SK-MEL-5 (cell line): ENCODE measurements at regions not wholly inside any gene's neighbourhood (a gene's known extent, or its start where the extent isn't known, plus 50 kb on each side); places are given as distances from the start of the nearest gene placed in this dataset.
"Not testable (repeated sequence)": the region's sequence is repeated elsewhere in the genome, so short reads cannot be mapped to it uniquely, and the experiment has no call there.

Experiments used
- DNase-seq: peaks from one replicate; pipeline ENCODE4 v3.0.0-alpha.2; 2016; ENCODE audit warnings: low read depth, low spot score
- in situ Hi-C: cut with HindIII; loops from 2 replicates; pipeline ENCODE4 v1.10.0; 2016; ENCODE audit warnings: low sequenced_read_pairs, high pct_unique_total_duplicates, low pct_unique_long_range_greater_than_20kb

DNA sequence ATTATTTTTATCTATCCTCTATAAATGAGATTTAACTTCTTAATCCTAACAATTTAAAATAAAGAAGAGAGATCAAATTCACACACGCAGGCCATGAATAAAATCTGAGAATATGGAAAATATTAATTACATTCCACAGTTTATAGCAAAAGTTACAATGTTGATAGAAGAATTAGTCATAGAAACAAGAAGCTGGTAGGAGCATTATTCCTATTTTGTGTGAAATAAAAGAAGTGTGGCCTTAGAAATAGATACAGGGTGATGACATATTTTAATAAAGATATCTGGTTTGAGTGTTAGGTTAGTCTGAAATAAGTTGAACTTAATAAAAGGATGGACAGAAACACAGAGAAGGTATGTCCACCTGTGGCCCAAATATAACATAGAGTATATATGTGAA is 790.4 kb upstream of the NUDT12 start:
- in situ Hi-C loops, result no loop called here

GRCh38 chr5:104347119-104347708 is 784.6 kb upstream of the NUDT12 start:
- DNase-seq, result peak; percentile 73

More for the DNA sequence above, 790.4 kb upstream of the NUDT12 start:
- DNase-seq, result no peak

GRCh38 chr5:104345222-104346016 is 782.8 kb upstream of the NUDT12 start:
- in situ Hi-C loops, result no loop called here
- DNase-seq, result peak; percentile 52

More at GRCh38 chr5:104347119-104347708, 784.6 kb upstream of the NUDT12 start:
- in situ Hi-C loops, result no loop called here

- in situ Hi-C loops, result no loop called here
- DNase-seq, result peak; percentile 91
Observed at GRCh38 chr5:104344809-104345208, 782.2 kb upstream of the NUDT12 start.

DNA sequence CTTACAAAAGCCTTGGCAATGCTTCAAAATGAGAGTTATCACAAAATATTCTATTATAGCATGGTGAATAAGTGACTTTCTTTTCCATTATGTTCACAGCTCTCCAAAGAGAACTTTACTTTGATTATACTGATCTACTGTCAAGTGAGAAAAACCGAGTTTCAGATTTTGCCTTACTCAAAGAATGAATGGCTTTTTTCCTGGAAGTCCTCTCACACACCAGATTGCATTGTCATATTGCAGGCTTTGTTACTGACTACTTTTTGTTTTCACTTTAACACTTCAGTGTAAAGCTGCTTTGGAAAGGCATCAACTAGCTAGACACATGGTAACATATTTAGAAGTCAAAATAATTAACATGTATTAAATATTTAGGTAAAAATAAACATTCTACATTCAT is 765.2 kb upstream of the NUDT12 start:
- no peak for DNase-seq
- in situ Hi-C loops, result no loop called here

DNA sequence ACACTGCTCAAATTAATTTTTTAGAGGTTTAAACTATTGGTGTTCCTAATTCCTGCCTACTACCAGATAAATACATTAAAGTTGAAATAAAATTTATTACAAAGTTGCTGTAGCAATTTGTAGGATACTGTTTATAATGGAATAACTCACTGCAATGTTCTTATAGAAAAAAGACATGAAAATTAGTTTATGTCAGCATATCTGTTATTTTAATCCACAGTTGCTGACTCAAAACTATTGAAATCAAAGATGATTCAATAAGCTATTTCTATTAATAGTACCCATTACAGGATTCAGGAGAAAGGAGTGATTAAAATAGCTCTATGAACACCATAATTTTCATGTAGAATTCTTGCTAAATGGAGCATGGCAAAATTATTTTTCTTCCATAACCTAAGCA is 764.4 kb upstream of the NUDT12 start:
- in situ Hi-C loops, result no loop called here
- DNase-seq, result no peak

DNA sequence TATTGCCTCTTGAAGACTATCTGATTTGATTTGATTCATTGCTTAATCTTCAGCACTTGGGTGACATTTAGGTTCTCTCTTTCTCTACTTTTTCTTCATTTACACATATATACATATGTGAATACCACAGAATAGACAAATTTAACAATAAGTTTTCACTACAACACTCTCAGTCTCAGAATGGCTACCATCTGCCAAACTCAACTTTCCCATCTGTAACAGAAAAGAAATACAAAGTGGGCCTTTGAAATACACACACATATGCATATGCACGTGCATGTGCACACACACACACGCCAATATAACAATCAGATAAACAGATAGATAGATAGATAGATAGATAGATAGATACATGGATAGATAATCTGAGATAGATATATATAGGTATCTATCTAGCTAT is 762.8 kb upstream of the NUDT12 start:
- no peak for DNase-seq
- in situ Hi-C loops, result no loop called here

DNA sequence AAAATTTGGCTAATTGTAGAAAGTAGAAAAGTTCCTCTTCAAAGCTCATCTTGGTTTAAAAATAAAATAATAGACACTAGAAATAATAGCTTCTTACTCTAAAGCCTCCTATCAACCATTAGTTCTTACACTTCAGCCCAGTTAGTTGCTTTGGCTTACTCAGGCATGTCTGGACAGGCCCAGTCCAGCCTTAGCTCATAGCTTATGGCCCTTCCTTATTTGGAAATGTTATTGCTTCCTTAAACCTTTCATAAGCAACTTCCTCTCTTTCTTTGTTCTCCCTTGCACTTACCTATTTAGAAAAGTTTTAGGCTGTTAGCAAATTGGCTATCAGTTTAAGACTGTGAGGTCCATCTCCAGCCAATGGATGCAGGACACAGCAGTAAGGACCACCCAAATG is 754.1 kb upstream of the NUDT12 start:
- in situ Hi-C loops, DNase-seq: not testable (repeated sequence)

DNA sequence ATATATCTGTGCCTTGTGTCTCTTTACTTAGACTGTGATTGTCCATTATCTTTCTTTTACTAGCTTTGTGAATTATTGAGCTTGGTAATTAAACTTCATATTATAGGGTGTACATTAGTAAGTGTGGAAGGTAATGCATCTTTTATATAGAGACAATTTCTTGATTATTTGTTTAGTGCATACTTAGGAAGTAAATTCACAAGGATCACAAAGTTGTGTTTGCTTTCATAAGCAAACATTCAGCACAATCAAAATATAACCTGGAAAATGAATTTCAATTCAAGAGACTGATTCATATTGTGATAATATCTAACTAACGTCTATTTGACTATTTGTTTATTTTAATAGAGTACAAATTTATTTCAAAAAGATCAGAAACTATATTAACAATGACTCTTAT is 749.9 kb upstream of the NUDT12 start:
- DNase-seq, result no peak
- in situ Hi-C loops, result no loop called here

DNA sequence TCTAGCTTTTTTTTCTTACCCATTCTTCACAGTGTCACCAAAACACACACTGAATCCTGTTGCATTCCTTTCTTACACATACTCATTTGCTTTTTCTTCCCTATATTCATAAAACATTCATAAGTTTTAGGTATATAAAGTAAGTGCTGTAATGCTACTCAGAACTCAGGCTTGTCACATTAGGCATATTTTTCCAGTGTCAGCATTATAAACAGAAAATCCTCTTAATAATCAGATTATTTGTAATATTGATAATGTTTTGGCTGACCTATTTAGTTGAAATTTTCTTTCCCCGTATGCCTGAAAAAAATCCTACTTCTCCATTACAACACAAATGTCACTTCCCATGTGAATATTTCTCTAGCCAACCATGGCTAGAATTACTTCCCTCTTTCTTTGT is 743.0 kb upstream of the NUDT12 start:
- in situ Hi-C loops, result no loop called here
- DNase-seq, result no peak

- no peak for DNase-seq
- in situ Hi-C loops, result no loop called here
Observed at GRCh38 chr5:104299998-104300706, 737.6 kb upstream of the NUDT12 start.

- DNase-seq, result no peak
- in situ Hi-C loops, result no loop called here
Observed at GRCh38 chr5:104298518-104298917, 735.9 kb upstream of the NUDT12 start.

DNA sequence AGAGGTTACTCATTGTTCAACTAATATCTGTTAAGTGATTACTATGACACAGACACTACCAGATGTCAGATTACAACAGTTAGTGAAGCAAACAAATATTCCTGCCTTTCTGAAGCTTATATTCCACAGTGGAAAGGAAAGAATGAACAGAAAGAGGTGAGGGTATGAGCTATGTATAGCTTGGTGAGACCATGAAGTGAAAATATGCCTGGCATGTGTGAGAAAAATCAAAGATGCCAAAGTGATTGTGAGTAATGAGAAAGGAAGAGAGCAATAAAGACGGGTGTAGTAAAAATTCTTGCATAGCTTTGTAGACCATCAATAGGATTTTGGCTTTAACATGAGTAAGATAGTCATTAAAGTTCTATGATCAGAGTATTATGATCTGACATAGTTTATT is 734.5 kb upstream of the NUDT12 start:
- in situ Hi-C loops, result no loop called here
- DNase-seq, result no peak

- no peak for DNase-seq
- in situ Hi-C loops, result no loop called here
Observed at GRCh38 chr5:104295991-104296390, 733.4 kb upstream of the NUDT12 start.

- in situ Hi-C loops, result no loop called here
- no peak for DNase-seq
Observed at GRCh38 chr5:104283136-104283535, 720.5 kb upstream of the NUDT12 start.

DNA sequence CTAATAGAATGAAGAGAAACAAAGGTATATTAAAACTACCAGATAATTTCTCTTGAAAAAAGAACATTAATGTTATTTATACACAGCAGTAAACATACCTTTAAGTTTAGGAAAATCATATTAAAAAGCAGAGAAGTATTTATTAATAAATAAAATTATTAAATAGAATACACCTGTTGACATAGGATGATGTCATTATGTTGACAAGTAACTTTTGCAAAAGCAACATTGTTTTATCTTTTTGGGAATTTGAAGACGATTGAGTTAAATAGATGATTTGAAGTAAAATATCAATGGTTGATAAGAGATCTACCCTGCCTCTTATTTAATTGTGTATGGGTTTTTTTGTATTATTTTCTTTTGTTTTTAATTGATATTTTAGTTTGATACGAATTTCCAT is 711.1 kb upstream of the NUDT12 start:
- in situ Hi-C loops, result no loop called here

GRCh38 chr5:104267320-104268015 is 704.9 kb upstream of the NUDT12 start:
- DNase-seq, result no peak
- in situ Hi-C loops, result no loop called here

More for the DNA sequence above, 711.1 kb upstream of the NUDT12 start:
- no peak for DNase-seq

GRCh38 chr5:104266161-104266560 is 703.6 kb upstream of the NUDT12 start:
- in situ Hi-C loops, result no loop called here
- DNase-seq, result no peak
